Hepatocyte (in vitro differentiated cells): ENCODE measurements at regions not wholly inside any gene's neighbourhood (a gene's known extent, or its start where the extent isn't known, plus 50 kb on each side); places are given as distances from the start of the nearest gene placed in this dataset.

Experiments
- EZH2 ChIP-seq: fragments of 200-600 bp; sonication (generic); IDR thresholded peaks from 2 replicates; pipeline ENCODE4 v1.6.1; 2016; ENCODE audit warnings: antibody characterized with exemption, mild to moderate bottlenecking, borderline replicate concordance
- EZH2phosphoT487 ChIP-seq: fragments of 200-600 bp; sonication (generic); IDR thresholded peaks from one replicate; pipeline ENCODE4 v1.6.1; 2018; ENCODE audit warnings: antibody characterized with exemption, mild to moderate bottlenecking, low read depth, moderate library complexity; ENCODE audit not compliant: unreplicated experiment, severe bottlenecking
- TF ChIP-seq, protein P1 (sequence below): fragments of 200-600 bp; sonication (generic); IDR thresholded peaks from 2 replicates; pipeline ENCODE4 v1.5.1; 2016; ENCODE audit warnings: antibody characterized with exemption, mild to moderate bottlenecking; ENCODE audit not compliant: poor library complexity

DNA sequence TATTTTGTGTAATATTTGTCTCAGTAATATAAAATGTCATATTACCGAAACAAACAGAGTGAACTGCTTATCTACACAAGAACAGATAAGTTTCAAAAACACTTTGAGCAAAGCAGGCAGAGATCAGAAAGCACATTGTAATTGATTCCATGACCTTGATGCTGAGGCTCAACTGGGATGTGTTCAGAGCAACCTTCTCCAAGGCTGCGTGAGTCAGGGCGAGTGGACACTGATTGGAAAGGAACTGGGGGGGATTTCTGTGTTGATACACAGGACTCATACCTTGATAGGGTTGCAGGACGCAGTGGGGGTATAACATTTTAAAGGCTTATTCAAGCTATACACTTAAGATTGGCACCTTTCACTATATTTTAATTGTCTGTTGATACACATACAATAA lies 1136.3 kb downstream of the UQCRFS1 start:
- TF ChIP-seq, protein P1, sequence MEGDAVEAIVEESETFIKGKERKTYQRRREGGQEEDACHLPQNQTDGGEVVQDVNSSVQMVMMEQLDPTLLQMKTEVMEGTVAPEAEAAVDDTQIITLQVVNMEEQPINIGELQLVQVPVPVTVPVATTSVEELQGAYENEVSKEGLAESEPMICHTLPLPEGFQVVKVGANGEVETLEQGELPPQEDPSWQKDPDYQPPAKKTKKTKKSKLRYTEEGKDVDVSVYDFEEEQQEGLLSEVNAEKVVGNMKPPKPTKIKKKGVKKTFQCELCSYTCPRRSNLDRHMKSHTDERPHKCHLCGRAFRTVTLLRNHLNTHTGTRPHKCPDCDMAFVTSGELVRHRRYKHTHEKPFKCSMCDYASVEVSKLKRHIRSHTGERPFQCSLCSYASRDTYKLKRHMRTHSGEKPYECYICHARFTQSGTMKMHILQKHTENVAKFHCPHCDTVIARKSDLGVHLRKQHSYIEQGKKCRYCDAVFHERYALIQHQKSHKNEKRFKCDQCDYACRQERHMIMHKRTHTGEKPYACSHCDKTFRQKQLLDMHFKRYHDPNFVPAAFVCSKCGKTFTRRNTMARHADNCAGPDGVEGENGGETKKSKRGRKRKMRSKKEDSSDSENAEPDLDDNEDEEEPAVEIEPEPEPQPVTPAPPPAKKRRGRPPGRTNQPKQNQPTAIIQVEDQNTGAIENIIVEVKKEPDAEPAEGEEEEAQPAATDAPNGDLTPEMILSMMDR: no peak
- TF ChIP-seq EZH2phosphoT487 (no peak), EZH2 (no peak)
